ENCODE measurements at regions not wholly inside any gene's neighbourhood (a gene's known extent, or its start where the extent isn't known, plus 50 kb on each side); places are given as distances from the start of the nearest gene placed in this dataset.

GRCh38 chr11:97832451-97832850 lies 1188.3 kb upstream of the CNTN5 start:
- TF ChIP-seq, protein P1, sequence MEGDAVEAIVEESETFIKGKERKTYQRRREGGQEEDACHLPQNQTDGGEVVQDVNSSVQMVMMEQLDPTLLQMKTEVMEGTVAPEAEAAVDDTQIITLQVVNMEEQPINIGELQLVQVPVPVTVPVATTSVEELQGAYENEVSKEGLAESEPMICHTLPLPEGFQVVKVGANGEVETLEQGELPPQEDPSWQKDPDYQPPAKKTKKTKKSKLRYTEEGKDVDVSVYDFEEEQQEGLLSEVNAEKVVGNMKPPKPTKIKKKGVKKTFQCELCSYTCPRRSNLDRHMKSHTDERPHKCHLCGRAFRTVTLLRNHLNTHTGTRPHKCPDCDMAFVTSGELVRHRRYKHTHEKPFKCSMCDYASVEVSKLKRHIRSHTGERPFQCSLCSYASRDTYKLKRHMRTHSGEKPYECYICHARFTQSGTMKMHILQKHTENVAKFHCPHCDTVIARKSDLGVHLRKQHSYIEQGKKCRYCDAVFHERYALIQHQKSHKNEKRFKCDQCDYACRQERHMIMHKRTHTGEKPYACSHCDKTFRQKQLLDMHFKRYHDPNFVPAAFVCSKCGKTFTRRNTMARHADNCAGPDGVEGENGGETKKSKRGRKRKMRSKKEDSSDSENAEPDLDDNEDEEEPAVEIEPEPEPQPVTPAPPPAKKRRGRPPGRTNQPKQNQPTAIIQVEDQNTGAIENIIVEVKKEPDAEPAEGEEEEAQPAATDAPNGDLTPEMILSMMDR (conservative IDR thresholded peaks at IDR 0.05; ENCODE audit: low read depth in 2 of 2): no peak
- no peak for TF ChIP-seq EZH2phosphoT487 (IDR thresholded peaks at IDR 0.05; ENCODE audit: unreplicated experiment)
- no peak for TF ChIP-seq JUNB (IDR thresholded peaks at IDR 0.05; ENCODE audit: unreplicated experiment)

All from GM23338 (cell line).